ENCODE measurements at regions not wholly inside any gene's neighbourhood (a gene's known extent, or its start where the extent isn't known, plus 50 kb on each side); places are given as distances from the start of the nearest gene placed in this dataset.

DNA sequence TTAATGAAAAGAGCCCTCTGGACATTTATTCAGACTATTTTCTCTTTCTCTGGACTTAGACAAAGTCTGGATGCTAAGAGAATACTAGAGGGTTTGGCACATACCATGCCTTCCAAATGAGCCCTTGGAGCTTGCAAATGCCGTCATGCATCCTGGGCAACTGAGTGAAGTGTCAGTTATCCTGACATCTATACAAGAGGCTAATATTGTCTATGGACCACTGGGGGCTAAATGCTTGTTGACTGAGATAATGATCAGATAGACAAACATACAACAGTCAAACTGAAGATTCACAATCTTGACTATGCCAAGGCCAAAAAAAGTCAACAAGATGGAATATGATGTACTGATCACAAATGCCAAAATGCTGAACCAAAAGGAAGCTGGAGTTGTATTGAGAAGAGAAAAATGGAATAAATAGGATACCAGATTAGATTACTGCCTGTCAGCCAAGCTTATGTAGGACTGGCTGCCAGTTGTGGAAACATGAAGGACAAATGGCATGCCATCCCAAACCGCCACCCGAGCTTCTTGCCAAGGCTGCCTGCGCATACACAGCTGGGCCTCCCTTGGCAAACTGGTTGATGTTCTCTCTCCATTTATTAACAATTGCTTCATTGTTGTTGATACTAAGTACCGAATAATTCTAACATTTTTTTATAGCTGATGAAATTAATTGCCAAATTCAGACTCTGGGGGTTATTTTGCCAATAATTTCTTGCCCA is 240.1 kb upstream of the GRAMD2B start:
- no peak for TF ChIP-seq POLR2A (IDR thresholded peaks at IDR 0.05)
- TF ChIP-seq, protein P1, sequence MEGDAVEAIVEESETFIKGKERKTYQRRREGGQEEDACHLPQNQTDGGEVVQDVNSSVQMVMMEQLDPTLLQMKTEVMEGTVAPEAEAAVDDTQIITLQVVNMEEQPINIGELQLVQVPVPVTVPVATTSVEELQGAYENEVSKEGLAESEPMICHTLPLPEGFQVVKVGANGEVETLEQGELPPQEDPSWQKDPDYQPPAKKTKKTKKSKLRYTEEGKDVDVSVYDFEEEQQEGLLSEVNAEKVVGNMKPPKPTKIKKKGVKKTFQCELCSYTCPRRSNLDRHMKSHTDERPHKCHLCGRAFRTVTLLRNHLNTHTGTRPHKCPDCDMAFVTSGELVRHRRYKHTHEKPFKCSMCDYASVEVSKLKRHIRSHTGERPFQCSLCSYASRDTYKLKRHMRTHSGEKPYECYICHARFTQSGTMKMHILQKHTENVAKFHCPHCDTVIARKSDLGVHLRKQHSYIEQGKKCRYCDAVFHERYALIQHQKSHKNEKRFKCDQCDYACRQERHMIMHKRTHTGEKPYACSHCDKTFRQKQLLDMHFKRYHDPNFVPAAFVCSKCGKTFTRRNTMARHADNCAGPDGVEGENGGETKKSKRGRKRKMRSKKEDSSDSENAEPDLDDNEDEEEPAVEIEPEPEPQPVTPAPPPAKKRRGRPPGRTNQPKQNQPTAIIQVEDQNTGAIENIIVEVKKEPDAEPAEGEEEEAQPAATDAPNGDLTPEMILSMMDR (IDR thresholded peaks at IDR 0.05) = no peak
- Histone ChIP-seq H3K27me3 (no peaks in the 10 kb centered on the region), H3K36me3 (no peaks in the 10 kb centered on the region), H3K4me1 (no peaks in the 10 kb centered on the region), H3K4me3 (no peak overlapping the region), H3K9me3 (no peaks in the 10 kb centered on the region), H3K27ac (no peak overlapping the region)
- no peak for DNase-seq
- intact Hi-C loops (cut with DNase I; ENCODE audit: low total_unique reads) = no loop called here

DNA sequence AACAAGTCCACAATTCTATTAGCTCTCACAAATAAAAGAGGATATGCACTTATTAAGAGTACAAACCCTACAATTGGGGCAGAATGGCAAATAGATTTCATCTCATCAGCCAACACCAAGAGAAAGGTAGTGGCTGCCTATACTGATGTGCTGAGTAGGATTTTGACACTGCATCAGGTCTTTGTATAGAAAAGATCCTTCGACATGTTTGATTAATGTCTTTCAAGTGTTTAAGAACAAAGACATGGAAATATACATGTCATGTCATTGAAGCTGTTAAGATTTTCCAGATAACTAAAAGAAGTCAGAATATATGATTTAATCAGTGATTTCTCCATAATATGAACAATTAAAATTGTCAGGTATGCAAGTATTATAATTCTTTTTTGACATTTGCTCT is 238.7 kb upstream of the GRAMD2B start:
- H3K9me3 ChIP-seq = no peaks in the 10 kb centered on the region
- H3K27ac ChIP-seq = no peak overlapping the region
- no peaks in the 10 kb centered on the region for H3K4me1 ChIP-seq
- no peaks in the 10 kb centered on the region for H3K36me3 ChIP-seq
- no peak for DNase-seq
- intact Hi-C loops (cut with DNase I; ENCODE audit: low total_unique reads) = no loop called here
- no peaks in the 10 kb centered on the region for H3K27me3 ChIP-seq
- TF ChIP-seq POLR2A (IDR thresholded peaks at IDR 0.05) = no peak
- TF ChIP-seq, protein P1 (IDR thresholded peaks at IDR 0.05) = no peak
- H3K4me3 ChIP-seq = no peak overlapping the region

DNA sequence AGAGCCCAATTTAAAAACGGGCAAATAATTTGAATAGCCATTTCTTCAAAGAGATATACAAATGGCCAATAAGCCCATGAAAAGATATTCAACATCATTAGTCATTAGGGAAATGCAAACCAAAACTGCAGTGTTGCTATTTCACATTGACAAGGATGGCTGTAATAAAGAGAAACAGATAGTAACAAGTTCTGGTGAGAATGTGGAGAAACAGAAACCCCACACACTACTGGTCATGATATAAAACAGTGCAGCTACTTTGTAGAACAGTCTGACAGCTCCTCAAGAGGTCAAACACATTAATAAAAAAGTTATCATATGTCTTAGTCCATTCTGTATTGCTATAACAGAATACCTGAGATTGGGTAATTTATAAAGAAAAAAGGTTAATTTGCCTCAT is 237.0 kb upstream of the GRAMD2B start:
- Histone ChIP-seq H3K27ac (no peak overlapping the region), H3K4me1 (no peaks in the 10 kb centered on the region), H3K36me3 (no peaks in the 10 kb centered on the region), H3K27me3 (no peaks in the 10 kb centered on the region), H3K9me3 (no peaks in the 10 kb centered on the region), H3K4me3 (no peak overlapping the region)
- TF ChIP-seq, protein P1 (IDR thresholded peaks at IDR 0.05) = no peak
- TF ChIP-seq POLR2A (IDR thresholded peaks at IDR 0.05) = no peak
- intact Hi-C loops (cut with DNase I; ENCODE audit: low total_unique reads) = no loop called here
- DNase-seq = no peak

DNA sequence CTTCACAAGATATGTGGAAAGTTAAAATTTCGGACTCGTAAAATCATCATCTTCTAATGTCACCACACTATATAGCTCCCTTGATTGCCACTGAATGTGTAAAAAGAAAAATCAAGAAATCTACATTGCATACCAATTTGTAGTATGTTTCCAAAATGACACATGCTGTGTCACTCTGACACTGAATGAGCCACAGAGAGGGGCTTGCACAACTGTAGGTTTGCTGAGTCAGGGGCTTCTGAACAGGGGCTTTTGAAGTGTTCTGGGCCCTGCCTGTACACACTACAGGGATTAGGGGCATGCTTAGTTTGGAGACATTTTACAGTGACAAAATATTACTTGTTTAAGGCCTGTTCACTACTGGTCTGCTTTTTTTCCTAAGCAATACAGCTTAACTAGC is 234.4 kb upstream of the GRAMD2B start:
- Histone ChIP-seq H3K4me3 (no peak overlapping the region), H3K4me1 (no peaks in the 10 kb centered on the region)

DNA sequence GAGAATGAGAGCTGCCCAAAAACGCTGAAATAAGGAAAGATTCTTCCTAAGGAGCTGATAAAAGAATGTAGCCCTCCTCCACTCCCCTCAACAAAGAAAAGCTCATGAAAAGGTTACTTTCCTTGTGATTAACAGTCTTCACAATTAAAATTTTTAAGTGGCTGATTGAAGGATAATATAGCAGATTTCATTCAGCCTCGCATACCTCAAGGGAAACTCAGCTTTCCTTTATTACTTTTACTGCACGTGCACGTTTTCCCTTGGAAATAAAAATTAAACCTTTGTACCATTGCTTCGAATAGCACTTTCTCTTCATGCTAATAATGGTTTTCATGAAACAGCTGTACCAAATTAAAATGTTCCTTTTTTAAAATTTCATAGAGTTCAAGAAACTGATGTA is 234.0 kb upstream of the GRAMD2B start:
- no peak overlapping the region for H3K4me3 ChIP-seq
- H3K9me3 ChIP-seq = no peaks in the 10 kb centered on the region
- DNase-seq = no peak
- TF ChIP-seq, protein P1 (IDR thresholded peaks at IDR 0.05) = no peak
- no peak for TF ChIP-seq POLR2A (IDR thresholded peaks at IDR 0.05)
- H3K27me3 ChIP-seq = no peaks in the 10 kb centered on the region
- no peaks in the 10 kb centered on the region for H3K4me1 ChIP-seq
- intact Hi-C loops (cut with DNase I; ENCODE audit: low total_unique reads) = no loop called here
- no peak overlapping the region for H3K27ac ChIP-seq
- H3K36me3 ChIP-seq = no peaks in the 10 kb centered on the region

More for the DNA sequence above, 234.4 kb upstream of the GRAMD2B start:
- no peak for DNase-seq
- H3K27ac ChIP-seq = no peak overlapping the region
- TF ChIP-seq, protein P1 (IDR thresholded peaks at IDR 0.05) = no peak
- TF ChIP-seq POLR2A (IDR thresholded peaks at IDR 0.05) = no peak
- H3K27me3 ChIP-seq = no peaks in the 10 kb centered on the region
- H3K36me3 ChIP-seq = no peaks in the 10 kb centered on the region
- intact Hi-C loops (cut with DNase I; ENCODE audit: low total_unique reads) = no loop called here
- no peaks in the 10 kb centered on the region for H3K9me3 ChIP-seq
